ENCODE measurements at regions not wholly inside any gene's neighbourhood (a gene's known extent, or its start where the extent isn't known, plus 50 kb on each side); places are given as distances from the start of the nearest gene placed in this dataset.
"Not testable (repeated sequence)": the region's sequence is repeated elsewhere in the genome, so short reads cannot be mapped to it uniquely, and the experiment has no call there.

DNA sequence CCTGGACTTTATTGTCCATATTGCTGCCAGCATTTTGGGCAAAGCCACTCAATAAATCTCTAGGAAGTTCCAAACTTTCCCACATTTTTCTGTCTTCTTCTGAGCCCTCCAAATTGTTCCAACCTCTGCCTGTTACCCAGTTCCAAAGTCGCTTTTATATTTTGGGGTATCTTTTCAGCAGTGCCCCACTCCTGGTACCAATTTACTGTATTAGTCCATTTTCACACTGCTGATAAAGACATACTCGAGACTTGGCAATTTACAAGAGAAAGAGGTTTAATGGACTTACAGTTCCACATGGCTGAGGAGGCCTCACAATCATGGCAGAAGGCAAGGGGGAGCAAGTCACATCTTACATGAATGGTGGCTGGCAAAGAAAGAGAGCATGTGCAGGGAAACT is 53.4 kb downstream of the AHSP start:
- H3K4me1 Mint-ChIP-seq; ATAC-seq (ENCODE audit: low read depth); H3K27me3 Mint-ChIP-seq; H3K36me3 Mint-ChIP-seq; H3K27ac Mint-ChIP-seq; H3K4me3 Mint-ChIP-seq; DNase-seq (ENCODE audit: low spot score in 2 of 2): not testable (repeated sequence)
- H3K9me3 Mint-ChIP-seq, result peaks cover 17% of the 10 kb centered on the region

DNA sequence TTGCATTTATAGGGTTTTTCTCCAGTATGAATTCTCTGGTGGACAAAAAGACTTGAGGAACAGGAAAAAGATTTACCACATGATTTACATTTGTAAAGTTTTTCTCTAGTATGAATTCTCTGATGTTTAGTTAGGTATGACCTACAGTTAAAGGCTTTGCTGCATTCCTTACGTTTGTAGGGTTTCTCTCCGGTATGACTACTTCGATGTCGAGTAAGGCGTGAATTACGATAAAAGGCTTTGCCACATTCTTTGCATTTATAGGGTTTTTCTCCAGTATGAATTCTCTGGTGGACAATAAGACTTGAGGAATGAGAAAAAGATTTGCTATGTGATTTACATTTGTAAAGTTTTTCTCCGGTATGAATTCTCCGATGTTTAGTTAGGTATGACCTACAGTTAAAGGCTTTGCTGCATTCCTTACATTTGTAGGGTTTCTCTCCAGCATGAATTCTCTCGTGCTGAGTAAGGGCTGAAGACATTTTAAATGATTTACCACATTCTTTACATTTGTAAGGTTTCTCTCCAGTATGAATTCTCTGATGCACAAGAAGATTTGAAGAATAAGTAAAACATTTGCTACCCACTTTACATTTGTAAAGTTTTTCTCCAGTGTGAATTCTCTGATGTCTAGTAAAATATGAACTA is 74.2 kb downstream of the AHSP start:
- DNase-seq (ENCODE audit: low spot score in 2 of 2); ATAC-seq (ENCODE audit: low read depth); H3K27me3 Mint-ChIP-seq; H3K36me3 Mint-ChIP-seq; H3K27ac Mint-ChIP-seq; H3K4me1 Mint-ChIP-seq; H3K4me3 Mint-ChIP-seq: not testable (repeated sequence)
- H3K9me3 Mint-ChIP-seq, result peaks cover 24% of the 10 kb centered on the region

- Mint-ChIP-seq H3K4me1 (no peaks in the 10 kb centered on the region), H3K9me3 (peaks cover 18% of the 10 kb centered on the region), H3K27me3 (peaks cover 7% of the 10 kb centered on the region), H3K36me3 (peaks cover 5% of the 10 kb centered on the region), H3K27ac (no peak overlapping the region), H3K4me3 (no peak overlapping the region)
- no peak for ATAC-seq (ENCODE audit: low read depth)
- no peak for DNase-seq (ENCODE audit: low spot score in 2 of 2)
These were observed 90.4 kb downstream of the AHSP start for GRCh38 chr16:31618130-31618529.

DNA sequence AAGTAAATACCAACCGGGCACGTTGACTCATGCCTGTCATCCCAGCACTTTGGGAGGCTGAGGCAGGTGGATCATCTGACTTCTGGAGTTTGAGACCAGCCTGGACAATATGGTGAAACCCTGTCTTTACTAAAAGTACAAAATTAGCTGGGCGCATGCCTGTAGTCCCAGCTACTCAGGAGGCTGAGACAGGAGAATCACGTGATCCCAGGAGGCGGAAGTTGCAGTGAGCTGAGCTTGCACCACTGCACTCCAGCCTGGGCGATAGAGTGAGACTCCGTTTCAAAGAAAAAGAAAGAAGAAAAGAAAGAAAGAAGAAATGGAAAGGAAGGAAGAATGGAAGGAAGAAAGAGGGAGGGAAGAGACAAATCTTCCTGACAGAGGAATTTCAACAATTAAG is 108.7 kb downstream of the AHSP start:
- H3K27me3 Mint-ChIP-seq, result peaks cover 6% of the 10 kb centered on the region
- no peak for ATAC-seq (ENCODE audit: low read depth)

GRCh38 chr16:31641279-31641678 is 113.6 kb downstream of the AHSP start:
- DNase-seq (ENCODE audit: low spot score in 2 of 2) (no peak), ATAC-seq (ENCODE audit: low read depth) (no peak)
- Mint-ChIP-seq H3K27ac (no peak overlapping the region), H3K4me3 (no peak overlapping the region), H3K4me1 (no peaks in the 10 kb centered on the region), H3K9me3 (peaks cover 2% of the 10 kb centered on the region), H3K36me3 (no peaks in the 10 kb centered on the region), H3K27me3 (peaks cover 9% of the 10 kb centered on the region)

More for the DNA sequence above, 108.7 kb downstream of the AHSP start:
- Mint-ChIP-seq H3K9me3 (peaks cover 5% of the 10 kb centered on the region), H3K36me3 (no peaks in the 10 kb centered on the region), H3K4me1 (no peaks in the 10 kb centered on the region), H3K4me3 (no peak overlapping the region), H3K27ac (no peak overlapping the region)
- DNase-seq (ENCODE audit: low spot score in 2 of 2), result no peak

GRCh38 chr16:31655674-31656073 is 128.0 kb downstream of the AHSP start:
- DNase-seq (ENCODE audit: low spot score in 2 of 2); ATAC-seq (ENCODE audit: low read depth); H3K36me3 Mint-ChIP-seq; H3K27ac Mint-ChIP-seq; H3K9me3 Mint-ChIP-seq; H3K4me3 Mint-ChIP-seq; H3K4me1 Mint-ChIP-seq: not testable (repeated sequence)
- H3K27me3 Mint-ChIP-seq, result peaks cover 16% of the 10 kb centered on the region

DNA sequence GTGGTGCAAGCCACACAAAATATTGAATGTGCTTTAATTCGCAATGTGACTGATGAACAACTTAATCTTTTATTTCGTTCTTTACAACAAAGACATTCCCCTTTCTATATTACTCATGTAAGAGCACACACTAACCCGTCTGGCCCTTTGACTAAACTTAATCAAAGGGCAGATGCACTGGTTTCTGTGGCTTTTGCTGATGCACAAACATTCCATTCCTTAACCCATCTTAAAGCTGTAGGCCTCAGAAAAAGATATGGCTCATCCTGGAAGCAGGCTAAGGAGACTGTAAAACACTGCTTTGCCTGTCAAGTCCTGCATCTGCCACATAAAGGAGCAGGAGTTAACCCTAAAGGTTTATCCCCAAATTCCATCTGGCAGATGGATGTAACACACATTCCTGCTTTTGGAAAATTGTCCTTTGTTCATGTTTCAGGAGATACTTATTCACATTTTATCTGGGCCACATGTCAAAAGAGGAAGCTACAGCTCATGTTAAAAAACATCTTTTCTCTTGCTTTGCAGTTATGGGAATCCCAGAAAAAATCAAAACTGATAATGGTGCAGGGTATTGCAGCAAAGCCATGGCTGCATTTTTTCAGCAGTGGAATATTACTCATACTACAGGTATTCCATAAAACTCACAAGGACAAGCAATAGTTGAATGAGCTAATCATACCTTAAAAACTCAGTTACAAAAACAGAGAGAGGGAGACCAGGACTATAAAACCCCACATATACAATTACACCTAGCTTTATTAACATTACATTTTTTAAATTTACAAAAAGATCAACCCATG is 137.2 kb downstream of the AHSP start:
- Mint-ChIP-seq H3K9me3 (peaks cover 15% of the 10 kb centered on the region), H3K36me3 (peaks cover 2% of the 10 kb centered on the region), H3K27me3 (peaks cover 16% of the 10 kb centered on the region), H3K4me3 (no peak overlapping the region), H3K27ac (no peak overlapping the region), H3K4me1 (no peaks in the 10 kb centered on the region)
- ATAC-seq (ENCODE audit: low read depth), result no peak
- no peak for DNase-seq (ENCODE audit: low spot score in 2 of 2)

DNA sequence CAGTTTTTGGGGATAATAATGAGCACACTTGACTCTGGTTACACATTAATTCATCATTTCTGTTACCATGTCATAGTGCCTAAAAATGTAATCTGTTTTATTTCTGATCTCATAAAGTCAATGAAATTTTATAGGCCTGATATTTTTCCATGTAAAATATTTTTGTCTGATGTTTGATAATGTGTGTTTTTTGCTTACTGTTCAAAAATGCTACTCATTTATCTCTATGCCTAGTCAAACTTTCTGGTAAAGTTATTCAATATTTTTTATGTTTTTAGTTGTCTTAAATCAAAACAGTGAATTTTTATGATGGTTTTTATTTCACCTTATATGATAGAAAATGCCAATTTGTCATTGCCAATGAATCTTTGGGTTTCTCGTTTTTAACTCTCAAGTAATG is 147.0 kb downstream of the AHSP start:
- H3K36me3 Mint-ChIP-seq, result peaks cover 3% of the 10 kb centered on the region
- H3K9me3 Mint-ChIP-seq, result peaks cover 12% of the 10 kb centered on the region
- no peak overlapping the region for H3K27ac Mint-ChIP-seq
- ATAC-seq (ENCODE audit: low read depth) (no peak), DNase-seq (ENCODE audit: low spot score in 2 of 2) (no peak)
- H3K4me1 Mint-ChIP-seq, result no peaks in the 10 kb centered on the region
- H3K27me3 Mint-ChIP-seq, result peaks cover 13% of the 10 kb centered on the region
- no peak overlapping the region for H3K4me3 Mint-ChIP-seq

DNA sequence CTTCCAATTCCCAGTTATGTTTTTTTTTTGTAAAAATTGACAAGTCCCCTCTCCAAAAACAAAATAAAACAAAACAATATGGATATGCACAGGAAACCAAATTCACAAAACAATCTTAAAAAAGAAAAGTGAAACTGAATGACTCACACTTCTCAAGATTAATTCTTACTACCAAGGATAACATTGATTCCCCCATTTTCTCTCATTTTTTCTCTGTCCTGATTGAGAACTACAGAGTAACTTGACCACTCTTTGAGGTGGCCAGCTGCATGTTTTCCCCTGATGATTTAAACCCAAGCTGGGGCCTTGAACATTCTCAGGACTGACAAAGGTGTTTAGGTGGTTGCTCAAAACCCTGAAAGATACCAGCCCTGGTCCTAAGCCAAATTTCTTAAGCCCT is 149.0 kb downstream of the AHSP start:
- DNase-seq (ENCODE audit: low spot score in 2 of 2) (no peak), ATAC-seq (ENCODE audit: low read depth) (no peak)
- no peaks in the 10 kb centered on the region for H3K9me3 Mint-ChIP-seq
- no peaks in the 10 kb centered on the region for H3K36me3 Mint-ChIP-seq
- no peak overlapping the region for H3K4me3 Mint-ChIP-seq
- H3K27me3 Mint-ChIP-seq, result peaks cover 21% of the 10 kb centered on the region
- H3K4me1 Mint-ChIP-seq, result no peaks in the 10 kb centered on the region
- no peak overlapping the region for H3K27ac Mint-ChIP-seq

DNA sequence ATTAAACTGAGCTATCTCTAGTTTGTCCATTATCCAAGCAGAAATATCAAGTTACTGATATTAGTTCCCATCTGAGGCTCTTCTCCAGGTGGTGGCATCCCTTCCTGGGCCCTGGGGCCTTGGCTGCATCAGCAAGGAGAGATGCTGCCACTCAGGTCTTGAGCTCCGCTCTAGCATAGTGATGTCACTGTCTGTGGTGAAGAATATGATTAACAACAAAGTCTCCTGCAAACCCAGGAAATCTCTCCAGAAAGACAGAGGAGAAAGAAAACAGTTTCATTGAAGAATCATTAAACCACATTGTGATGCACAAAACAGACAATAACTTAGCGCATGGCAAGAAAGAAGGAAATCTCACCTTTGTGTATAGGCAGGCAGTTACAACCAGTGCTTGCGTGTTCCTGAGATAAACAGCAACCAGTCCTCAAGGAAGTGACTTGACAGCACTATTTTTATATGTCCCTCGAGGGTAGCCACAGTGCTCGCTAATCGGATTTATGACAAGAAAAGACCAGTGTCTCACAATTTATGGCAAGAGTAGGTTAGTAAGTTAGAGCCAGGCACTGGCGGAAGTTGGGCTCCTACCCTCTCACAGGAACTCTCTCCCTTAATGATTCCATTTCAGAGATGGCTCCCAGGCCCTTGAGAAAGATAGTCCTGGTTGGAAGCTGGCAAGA is 151.1 kb downstream of the AHSP start:
- H3K27me3 Mint-ChIP-seq, result peaks cover 21% of the 10 kb centered on the region
- no peaks in the 10 kb centered on the region for H3K4me1 Mint-ChIP-seq
- no peak overlapping the region for H3K27ac Mint-ChIP-seq
- no peak overlapping the region for H3K4me3 Mint-ChIP-seq
- ATAC-seq (ENCODE audit: low read depth) (no peak), DNase-seq (ENCODE audit: low spot score in 2 of 2) (no peak)
- no peaks in the 10 kb centered on the region for H3K9me3 Mint-ChIP-seq
- no peaks in the 10 kb centered on the region for H3K36me3 Mint-ChIP-seq

DNA sequence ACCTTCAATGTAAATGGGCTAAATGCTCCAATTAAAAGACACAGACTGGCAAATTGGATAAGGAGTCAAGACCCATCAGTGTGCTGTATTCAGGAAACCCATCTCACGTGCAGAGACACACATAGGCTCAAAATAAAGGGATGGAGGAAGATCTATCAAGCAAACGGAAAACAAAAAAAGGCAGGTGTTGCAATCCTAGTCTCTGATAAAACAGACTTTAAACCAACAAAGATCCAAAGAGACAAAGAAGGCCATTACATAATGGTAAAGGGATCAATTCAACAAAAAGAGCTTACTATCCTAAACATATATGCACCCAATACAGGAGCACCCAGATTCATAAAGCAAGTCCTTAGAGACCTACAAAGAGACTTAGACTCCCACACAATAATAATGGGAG is 161.6 kb downstream of the AHSP start:
- not testable (repeated sequence) for H3K36me3 Mint-ChIP-seq; H3K9me3 Mint-ChIP-seq; H3K4me1 Mint-ChIP-seq; DNase-seq (ENCODE audit: low spot score in 2 of 2); H3K27ac Mint-ChIP-seq; ATAC-seq (ENCODE audit: low read depth); H3K27me3 Mint-ChIP-seq; H3K4me3 Mint-ChIP-seq

DNA sequence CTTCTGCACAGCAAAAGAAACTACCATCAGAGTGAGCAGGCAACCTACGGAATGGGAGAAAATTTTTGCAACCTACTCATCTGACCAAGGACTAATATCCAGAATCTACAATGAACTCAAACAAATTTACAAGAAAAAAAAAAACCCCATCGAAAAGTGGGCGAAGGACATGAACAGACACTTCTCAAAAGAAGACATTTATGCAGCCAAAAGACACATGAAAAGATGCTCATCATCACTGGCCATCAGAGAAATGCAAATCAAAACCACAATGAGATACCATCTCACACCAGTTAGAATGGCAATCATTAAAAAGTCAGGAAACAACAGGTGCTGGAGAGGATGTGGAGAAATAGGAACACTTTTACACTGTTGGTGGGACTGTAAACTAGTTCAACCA is 164.6 kb downstream of the AHSP start:
- not testable (repeated sequence) for H3K27me3 Mint-ChIP-seq; H3K4me1 Mint-ChIP-seq; H3K9me3 Mint-ChIP-seq; DNase-seq (ENCODE audit: low spot score in 2 of 2); H3K36me3 Mint-ChIP-seq; ATAC-seq (ENCODE audit: low read depth); H3K27ac Mint-ChIP-seq; H3K4me3 Mint-ChIP-seq

DNA sequence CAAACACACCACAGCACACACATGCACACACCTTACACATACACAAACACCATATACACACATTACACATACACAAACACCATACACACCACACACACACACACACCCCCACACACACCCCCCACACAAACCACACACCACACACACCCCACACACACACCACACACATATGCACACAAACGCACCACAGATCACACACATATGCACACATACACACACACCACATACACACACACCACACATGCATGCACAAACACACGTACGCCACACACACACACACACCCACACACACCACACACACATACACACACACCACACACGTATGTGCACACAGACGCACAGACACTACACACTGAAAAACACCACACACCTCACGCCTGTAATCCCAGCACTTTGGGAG is 166.0 kb downstream of the AHSP start:
- no peak overlapping the region for H3K27ac Mint-ChIP-seq
- H3K36me3 Mint-ChIP-seq, result no peaks in the 10 kb centered on the region
- DNase-seq (ENCODE audit: low spot score in 2 of 2), result no peak
- H3K27me3 Mint-ChIP-seq, result no peaks in the 10 kb centered on the region
- H3K9me3 Mint-ChIP-seq, result no peaks in the 10 kb centered on the region
- no peak for ATAC-seq (ENCODE audit: low read depth)
- no peaks in the 10 kb centered on the region for H3K4me1 Mint-ChIP-seq
- no peak overlapping the region for H3K4me3 Mint-ChIP-seq

DNA sequence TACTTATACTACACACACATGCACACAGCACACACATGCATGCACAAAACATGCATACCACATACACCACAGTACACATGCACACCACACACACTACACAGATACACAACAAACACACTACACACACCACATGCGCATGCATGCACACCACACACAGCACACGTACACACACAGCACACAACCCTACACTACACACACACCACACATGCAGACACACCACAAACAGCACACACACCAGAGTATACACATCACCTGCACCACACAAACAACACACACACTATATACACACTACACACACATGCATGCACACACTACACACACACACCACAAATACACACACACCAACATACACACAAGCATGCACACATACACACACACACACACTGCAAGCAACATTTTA is 166.8 kb downstream of the AHSP start:
- Mint-ChIP-seq H3K27me3 (no peaks in the 10 kb centered on the region), H3K9me3 (no peaks in the 10 kb centered on the region), H3K4me3 (no peak overlapping the region), H3K27ac (no peak overlapping the region), H3K36me3 (no peaks in the 10 kb centered on the region), H3K4me1 (no peaks in the 10 kb centered on the region)
- no peak for ATAC-seq (ENCODE audit: low read depth)
- no peak for DNase-seq (ENCODE audit: low spot score in 2 of 2)

Data from memory B cell (primary cell).